ENCODE measurements at regions not wholly inside any gene's neighbourhood (a gene's known extent, or its start where the extent isn't known, plus 50 kb on each side); places are given as distances from the start of the nearest gene placed in this dataset.

DNA sequence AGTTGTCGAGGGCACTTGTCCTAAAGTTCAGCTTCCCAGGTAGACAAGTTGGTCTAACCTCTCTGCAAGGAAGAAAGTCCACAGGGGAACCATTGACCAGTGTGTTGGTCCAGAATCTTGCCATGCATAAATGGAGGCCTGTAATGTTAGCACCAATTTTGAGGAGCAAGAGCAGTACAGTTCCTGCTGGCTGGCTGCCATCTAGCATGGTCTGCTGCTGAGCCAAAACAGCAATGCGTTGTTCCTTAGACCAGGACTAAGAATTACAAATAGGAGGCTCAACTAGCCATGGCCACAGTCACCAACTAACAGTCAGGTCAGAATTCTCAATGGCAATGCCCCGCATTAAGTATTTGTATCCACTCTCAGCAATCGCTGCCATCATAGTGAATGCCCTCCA lies 72.8 kb upstream of the WIPF1 start:
- peak in 1 of 2 donors; percentile 16 for DNase-seq (ENCODE audit: low read depth in 2 of 2)

GRCh38 chr2:174669336-174669735 lies 71.7 kb upstream of the WIPF1 start:
- no peak for TF ChIP-seq CTCF (IDR thresholded peaks at IDR 0.05; ENCODE audit: low read depth, low read length)
- no peak for DNase-seq (ENCODE audit: low read depth in 2 of 2)

More for the DNA sequence above, 72.8 kb upstream of the WIPF1 start:
- H3K4me3 ChIP-seq (replicated peaks in 1 of 2; ENCODE audit: low read depth in 2 of 2, low read length in 2 of 2) = no peak overlapping the region
- no peak for TF ChIP-seq CTCF (IDR thresholded peaks at IDR 0.05; ENCODE audit: low read depth, low read length)

DNA sequence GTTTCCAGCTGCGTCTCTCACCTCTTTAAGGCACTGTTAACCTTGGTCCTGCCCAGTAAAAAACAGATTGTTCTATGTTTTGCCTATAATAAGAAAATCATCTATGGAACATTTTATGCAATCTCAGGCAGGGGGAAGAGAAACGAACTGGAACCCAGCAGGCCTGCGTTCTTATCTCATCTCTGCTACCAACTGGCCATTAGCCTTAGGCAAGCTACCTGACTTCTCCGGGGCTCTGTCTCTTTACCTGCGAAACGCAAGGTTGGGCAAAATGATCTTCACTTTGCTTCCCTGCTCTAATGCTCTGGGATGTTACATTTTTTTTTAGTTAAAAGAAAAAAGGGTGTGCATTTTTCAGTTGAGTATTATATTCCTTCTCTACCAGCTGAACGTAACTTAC lies 70.5 kb upstream of the WIPF1 start:
- no peak for TF ChIP-seq CTCF (IDR thresholded peaks at IDR 0.05; ENCODE audit: low read depth, low read length)
- no peak for DNase-seq (ENCODE audit: low read depth in 2 of 2)
- no peak overlapping the region for H3K4me3 ChIP-seq (replicated peaks in 1 of 2; ENCODE audit: low read depth in 2 of 2, low read length in 2 of 2)

More at GRCh38 chr2:174669336-174669735, 71.7 kb upstream of the WIPF1 start:
- no peak overlapping the region for H3K4me3 ChIP-seq (replicated peaks in 1 of 2; ENCODE audit: low read depth in 2 of 2, low read length in 2 of 2)

DNA sequence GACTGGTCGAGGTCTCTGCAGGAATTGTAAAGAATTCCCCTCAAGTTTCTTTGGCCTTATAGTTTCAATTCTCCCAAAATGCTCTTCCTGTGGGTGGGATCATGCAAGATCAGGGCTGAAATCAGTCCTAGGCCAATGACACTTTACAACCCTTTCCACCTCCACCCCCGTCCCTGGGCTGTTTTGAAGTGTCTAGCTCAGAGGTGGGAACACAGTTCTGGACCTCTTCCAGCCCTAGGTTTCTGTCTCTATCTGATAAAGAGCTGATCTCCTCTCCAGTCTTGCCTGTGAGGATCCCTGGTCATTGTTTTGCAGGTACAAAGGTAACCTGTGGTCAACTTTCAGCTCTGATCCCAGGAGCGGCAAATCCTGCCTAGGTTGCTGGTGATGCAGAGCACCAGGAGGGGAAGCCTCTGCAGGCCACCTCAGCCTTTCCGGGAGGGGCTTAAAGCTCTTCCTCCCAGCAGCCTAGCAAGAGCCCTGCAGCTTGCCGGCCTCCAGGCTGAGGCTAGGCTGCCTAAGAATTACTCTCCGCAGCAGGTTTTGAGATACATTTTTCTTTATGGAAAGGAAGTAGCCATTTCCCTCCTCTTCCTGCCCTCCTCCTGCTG lies 69.8 kb upstream of the WIPF1 start:
- no peak overlapping the region for H3K4me3 ChIP-seq (replicated peaks in 1 of 2; ENCODE audit: low read depth in 2 of 2, low read length in 2 of 2)
- DNase-seq (ENCODE audit: low read depth in 2 of 2) = no peak
- TF ChIP-seq CTCF (IDR thresholded peaks at IDR 0.05; ENCODE audit: low read depth, low read length) = no peak

GRCh38 chr2:174666845-174667244 lies 69.2 kb upstream of the WIPF1 start:
- DNase-seq (ENCODE audit: low read depth in 2 of 2) = no peak
- H3K4me3 ChIP-seq (replicated peaks in 1 of 2; ENCODE audit: low read depth in 2 of 2, low read length in 2 of 2) = no peak overlapping the region
- TF ChIP-seq CTCF (IDR thresholded peaks at IDR 0.05; ENCODE audit: low read depth, low read length) = no peak

DNA sequence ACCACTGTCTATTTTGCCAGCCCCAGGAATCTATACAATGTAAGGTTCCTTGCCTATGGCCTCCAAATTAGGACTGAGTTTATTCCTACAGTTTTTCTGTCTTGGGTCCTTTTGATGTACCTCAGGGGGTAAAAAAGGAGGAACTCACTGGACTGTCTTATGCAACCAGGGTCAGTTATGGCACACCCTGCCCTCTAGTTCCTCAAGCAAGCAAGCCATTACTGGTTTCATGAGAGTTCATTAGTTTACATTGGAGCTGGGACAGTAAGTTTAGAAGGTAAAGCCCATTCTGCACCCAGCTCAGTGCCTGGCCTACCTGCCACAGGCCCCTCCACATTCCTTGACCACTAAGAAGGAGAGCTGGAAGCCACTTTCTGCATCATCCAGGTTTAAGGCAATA lies 68.7 kb upstream of the WIPF1 start:
- TF ChIP-seq CTCF (IDR thresholded peaks at IDR 0.05; ENCODE audit: low read depth, low read length) = no peak

More for the DNA sequence above, 68.7 kb upstream of the WIPF1 start:
- H3K4me3 ChIP-seq (replicated peaks in 1 of 2; ENCODE audit: low read depth in 2 of 2, low read length in 2 of 2) = no peak overlapping the region
- no peak for DNase-seq (ENCODE audit: low read depth in 2 of 2)
